SK-MEL-5 (cell line): ENCODE measurements at regions not wholly inside any gene's neighbourhood (a gene's known extent, or its start where the extent isn't known, plus 50 kb on each side); places are given as distances from the start of the nearest gene placed in this dataset.
"Not testable (repeated sequence)": the region's sequence is repeated elsewhere in the genome, so short reads cannot be mapped to it uniquely, and the experiment has no call there.

ENCODE experiments used
- DNase-seq: peaks from one replicate; pipeline ENCODE4 v3.0.0-alpha.2; 2016; ENCODE audit warnings: low read depth, low spot score
- in situ Hi-C: cut with HindIII; loops from 2 replicates; pipeline ENCODE4 v1.10.0; 2016; ENCODE audit warnings: low sequenced_read_pairs, high pct_unique_total_duplicates, low pct_unique_long_range_greater_than_20kb

- in situ Hi-C loops = no loop called here
Observed at GRCh38 chr2:62415518-62415917, 90.5 kb downstream of the TMEM17 start.

GRCh38 chr2:62415019-62415431, 91.0 kb downstream of the TMEM17 start:
- DNase-seq = peak; percentile 94
- in situ Hi-C loops = no loop called here

More at GRCh38 chr2:62415518-62415917, 90.5 kb downstream of the TMEM17 start:
- no peak for DNase-seq

- no peak for DNase-seq
- in situ Hi-C loops = no loop called here
Observed at GRCh38 chr2:62413116-62413663, 92.8 kb downstream of the TMEM17 start.

- no peak for DNase-seq
- in situ Hi-C loops = no loop called here
Observed at GRCh38 chr2:62412347-62412742, 93.7 kb downstream of the TMEM17 start.

- in situ Hi-C loops = no loop called here
- peak; percentile 20 for DNase-seq
Observed at GRCh38 chr2:62410926-62411456, 95.0 kb downstream of the TMEM17 start.

- peak; percentile 24 for DNase-seq
- in situ Hi-C loops = no loop called here
Observed at GRCh38 chr2:62410015-62410453, 96.0 kb downstream of the TMEM17 start.

GRCh38 chr2:62409442-62409841, 96.6 kb downstream of the TMEM17 start:
- in situ Hi-C loops = no loop called here
- DNase-seq = no peak

- in situ Hi-C loops = no loop called here
- no peak for DNase-seq
Observed at GRCh38 chr2:62408241-62408677, 97.7 kb downstream of the TMEM17 start.

GRCh38 chr2:62407838-62408237, 98.2 kb downstream of the TMEM17 start:
- in situ Hi-C loops = no loop called here
- DNase-seq = no peak

- no peak for DNase-seq
- in situ Hi-C loops = no loop called here
Observed at GRCh38 chr2:62407401-62407800, 98.6 kb downstream of the TMEM17 start.

GRCh38 chr2:62406573-62407043, 99.4 kb downstream of the TMEM17 start:
- in situ Hi-C loops = no loop called here
- peak; percentile 46 for DNase-seq

- in situ Hi-C loops = no loop called here
- no peak for DNase-seq
Observed at GRCh38 chr2:62404913-62405312, 101.1 kb downstream of the TMEM17 start.

GRCh38 chr2:62402156-62402555, 103.8 kb downstream of the TMEM17 start:
- in situ Hi-C loops = no loop called here
- no peak for DNase-seq

- DNase-seq = no peak
- in situ Hi-C loops = no loop called here
Observed at GRCh38 chr2:62398356-62398755, 107.6 kb downstream of the TMEM17 start.

GRCh38 chr2:62396880-62397279, 109.1 kb downstream of the TMEM17 start:
- no peak for DNase-seq

GRCh38 chr2:62393293-62393692, 112.7 kb downstream of the TMEM17 start:
- in situ Hi-C loops = no loop called here
- DNase-seq = no peak

More at GRCh38 chr2:62396880-62397279, 109.1 kb downstream of the TMEM17 start:
- in situ Hi-C loops = no loop called here

GRCh38 chr2:62391696-62392095, 114.3 kb downstream of the TMEM17 start:
- in situ Hi-C loops = no loop called here

GRCh38 chr2:62386378-62386777, 119.6 kb downstream of the TMEM17 start:
- in situ Hi-C loops, DNase-seq: not testable (repeated sequence)

More at GRCh38 chr2:62391696-62392095, 114.3 kb downstream of the TMEM17 start:
- DNase-seq = no peak

- DNase-seq = peak; percentile 27
Observed at GRCh38 chr2:62383846-62384245, 122.1 kb downstream of the TMEM17 start.

More at GRCh38 chr2:62383846-62384245, 122.1 kb downstream of the TMEM17 start:
- in situ Hi-C loops = no loop called here
